ENCODE measurements at regions not wholly inside any gene's neighbourhood (a gene's known extent, or its start where the extent isn't known, plus 50 kb on each side); places are given as distances from the start of the nearest gene placed in this dataset.

- no peak for DNase-seq
These were observed 89.8 kb downstream of the UNCX start for GRCh38 chr7:1322240-1323110.

GRCh38 chr7:1323178-1324027, 90.7 kb downstream of the UNCX start:
- DNase-seq, result no peak

GRCh38 chr7:1324028-1324900, 91.6 kb downstream of the UNCX start:
- DNase-seq, result no peak

- no peak for DNase-seq
These were observed 92.6 kb downstream of the UNCX start for GRCh38 chr7:1325246-1325645.

- no peak for DNase-seq
These were observed 93.2 kb downstream of the UNCX start for GRCh38 chr7:1325646-1326510.

- DNase-seq, result no peak
These were observed 93.8 kb downstream of the UNCX start for GRCh38 chr7:1326511-1326785.

- DNase-seq, result no peak
These were observed 96.6 kb downstream of the UNCX start for GRCh38 chr7:1329261-1329660.

GRCh38 chr7:1329966-1330800, 97.5 kb downstream of the UNCX start:
- DNase-seq, result no peak

- DNase-seq, result no peak
These were observed 98.2 kb downstream of the UNCX start for GRCh38 chr7:1330801-1331425.

- no peak for DNase-seq
These were observed 99.1 kb downstream of the UNCX start for GRCh38 chr7:1331561-1332467.

GRCh38 chr7:1336509-1336908, 103.8 kb downstream of the UNCX start:
- DNase-seq, result no peak

GRCh38 chr7:1339611-1340010, 106.9 kb downstream of the UNCX start:
- no peak for DNase-seq

GRCh38 chr7:1340031-1340430, 107.4 kb downstream of the UNCX start:
- DNase-seq, result no peak

- no peak for DNase-seq
These were observed 108.0 kb downstream of the UNCX start for GRCh38 chr7:1340461-1341360.

GRCh38 chr7:1341361-1342089, 108.9 kb downstream of the UNCX start:
- no peak for DNase-seq

- no peak for DNase-seq
These were observed 109.5 kb downstream of the UNCX start for GRCh38 chr7:1342090-1342640.

- DNase-seq, result no peak
These were observed 110.9 kb downstream of the UNCX start for GRCh38 chr7:1343551-1343950.

GRCh38 chr7:1344421-1344820, 111.7 kb downstream of the UNCX start:
- DNase-seq, result no peak
